ENCODE measurements at regions not wholly inside any gene's neighbourhood (a gene's known extent, or its start where the extent isn't known, plus 50 kb on each side); places are given as distances from the start of the nearest gene placed in this dataset.

GRCh38 chr11:82009133-82009532, 724.5 kb downstream of the FAM181B start:
- no peaks in the 10 kb centered on the region for H3K9me3 ChIP-seq
- no peaks in the 10 kb centered on the region for H3K27me3 ChIP-seq
- no peak overlapping the region for H3K27ac ChIP-seq
- TF ChIP-seq CTCF (IDR thresholded peaks at IDR 0.05), result no peak
- no peak for DNase-seq
- intact Hi-C loops (cut with DNase I; ENCODE audit: low total_unique reads), result no loop called here
- H3K4me3 ChIP-seq, result no peak overlapping the region
- H3K36me3 ChIP-seq, result no peaks in the 10 kb centered on the region
- H3K4me1 ChIP-seq, result peaks cover 0 to under 1% (median 0%) of the 10 kb centered on the region in 4 donors

- DNase-seq, result no peak
- TF ChIP-seq CTCF (IDR thresholded peaks at IDR 0.05), result no peak
Observed at GRCh38 chr11:82007521-82007920, 726.1 kb downstream of the FAM181B start.

DNA sequence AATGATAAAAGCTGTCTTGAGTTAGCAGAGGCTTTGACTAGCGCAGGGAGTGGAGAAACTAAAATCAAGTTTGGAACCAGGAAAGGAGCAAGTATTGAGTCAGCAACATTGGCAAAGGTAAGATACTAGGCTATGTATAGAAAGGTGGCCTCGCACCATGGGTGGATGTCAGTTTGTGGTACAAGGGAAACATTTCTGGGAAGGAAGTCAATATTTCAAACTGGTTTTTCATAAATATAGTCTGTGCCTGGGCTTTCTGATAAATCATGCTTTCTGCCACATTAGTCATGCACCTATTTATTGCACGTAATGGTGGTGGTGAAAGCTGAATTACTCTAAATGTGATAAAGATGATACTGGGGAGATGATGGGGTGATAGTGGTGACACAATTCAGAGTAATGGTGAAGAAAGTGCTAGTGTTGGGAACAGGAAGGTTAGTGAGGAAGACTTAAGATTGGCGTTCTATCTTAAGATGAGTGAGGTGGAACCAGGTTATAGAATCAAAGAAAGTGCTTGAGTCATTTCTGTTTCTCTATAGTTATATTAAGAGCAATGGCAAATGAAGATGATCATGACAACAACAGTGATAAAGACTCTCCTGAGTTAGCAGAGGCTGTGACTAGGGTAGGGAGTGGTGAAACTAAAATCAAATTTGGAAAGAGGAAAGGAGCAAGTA, 729.0 kb downstream of the FAM181B start:
- intact Hi-C loops (cut with DNase I; ENCODE audit: low total_unique reads), result no loop called here
- H3K4me3 ChIP-seq, result no peak overlapping the region
- DNase-seq, result no peak
- TF ChIP-seq CTCF (IDR thresholded peaks at IDR 0.05), result no peak
- H3K27me3 ChIP-seq, result no peaks in the 10 kb centered on the region
- H3K27ac ChIP-seq, result no peak overlapping the region
- H3K9me3 ChIP-seq, result no peaks in the 10 kb centered on the region
- no peaks in the 10 kb centered on the region for H3K36me3 ChIP-seq
- H3K4me1 ChIP-seq, result peaks cover 0 to 8% (median 0%) of the 10 kb centered on the region in 4 donors

More at GRCh38 chr11:82007521-82007920, 726.1 kb downstream of the FAM181B start:
- Histone ChIP-seq H3K27ac (no peak overlapping the region), H3K9me3 (no peaks in the 10 kb centered on the region), H3K4me3 (no peak overlapping the region), H3K27me3 (no peaks in the 10 kb centered on the region), H3K4me1 (peaks cover 0 to 8% (median 0%) of the 10 kb centered on the region in 4 donors), H3K36me3 (no peaks in the 10 kb centered on the region)
- intact Hi-C loops (cut with DNase I; ENCODE audit: low total_unique reads), result no loop called here

DNA sequence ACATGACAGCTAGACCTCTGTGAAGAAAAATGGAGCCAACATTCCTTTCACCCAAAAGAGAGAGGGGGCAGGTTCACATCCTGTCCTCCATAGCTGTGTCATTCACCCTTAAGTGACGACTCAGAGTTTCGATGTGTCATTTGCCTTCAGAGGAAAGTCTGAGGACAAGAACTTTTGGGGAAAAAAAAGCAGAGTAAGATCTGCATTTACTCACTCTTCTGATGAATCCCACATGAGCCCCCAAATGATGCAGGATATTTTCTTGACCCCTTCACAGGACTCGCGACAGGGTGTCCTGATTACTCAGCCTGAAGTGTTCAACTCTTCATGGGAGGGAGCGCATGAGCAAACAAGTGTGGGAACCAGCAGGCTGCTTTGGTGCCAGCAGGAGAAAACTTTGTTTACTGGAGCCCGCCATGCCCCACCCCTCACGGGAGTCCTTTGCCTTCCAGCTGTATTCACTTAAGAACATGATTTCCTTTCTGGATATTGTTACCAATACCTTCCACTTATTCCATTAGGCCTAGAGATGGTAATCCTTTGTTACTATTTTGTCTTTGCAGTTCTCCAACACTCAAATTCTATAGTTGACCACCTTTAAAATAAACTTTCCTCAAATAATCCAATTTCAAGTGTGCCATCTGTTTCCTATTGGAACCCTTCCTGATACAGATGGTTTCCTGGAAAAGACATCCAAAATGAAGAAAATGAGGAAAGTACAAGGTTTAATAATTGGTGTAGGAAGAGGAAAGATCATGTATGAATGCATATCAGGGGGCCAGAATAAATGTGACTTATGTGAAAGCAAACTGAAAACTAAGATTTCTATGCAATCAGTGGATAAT, 729.8 kb downstream of the FAM181B start:
- Histone ChIP-seq H3K4me3 (no peak overlapping the region), H3K27ac (no peak overlapping the region), H3K4me1 (peaks cover 0 to 8% (median 0%) of the 10 kb centered on the region in 4 donors), H3K9me3 (no peaks in the 10 kb centered on the region), H3K36me3 (no peaks in the 10 kb centered on the region), H3K27me3 (no peaks in the 10 kb centered on the region)
- intact Hi-C loops (cut with DNase I; ENCODE audit: low total_unique reads), result no loop called here
- DNase-seq, result no peak
- TF ChIP-seq CTCF (IDR thresholded peaks at IDR 0.05), result no peak

- no peaks in the 10 kb centered on the region for H3K36me3 ChIP-seq
- no peak for DNase-seq
- H3K4me1 ChIP-seq, result peaks cover 0 to 8% (median 0%) of the 10 kb centered on the region in 4 donors
- H3K9me3 ChIP-seq, result no peaks in the 10 kb centered on the region
- H3K4me3 ChIP-seq, result no peak overlapping the region
- TF ChIP-seq CTCF (IDR thresholded peaks at IDR 0.05), result no peak
- intact Hi-C loops (cut with DNase I; ENCODE audit: low total_unique reads), result no loop called here
- no peak overlapping the region for H3K27ac ChIP-seq
- no peaks in the 10 kb centered on the region for H3K27me3 ChIP-seq
Observed at GRCh38 chr11:82003024-82003423, 730.6 kb downstream of the FAM181B start.

All from tibial artery (tissue), 4 donors.